CD4-positive, alpha-beta T cell treated with Interleukin-4 for 1 hour (primary cell): ENCODE measurements at regions not wholly inside any gene's neighbourhood (a gene's known extent, or its start where the extent isn't known, plus 50 kb on each side); places are given as distances from the start of the nearest gene placed in this dataset.
A peak's percentile ranks its signal among the peaks of the same experiment; 100 is the strongest.
"Not testable (repeated sequence)": the region's sequence is repeated elsewhere in the genome, so short reads cannot be mapped to it uniquely, and the experiment has no call there.

Experiments used
- DNase-seq, 2 donors: peaks; one replicate each; pipeline ENCODE4 v3.0.0-alpha.2; 2020 to 2022

DNA sequence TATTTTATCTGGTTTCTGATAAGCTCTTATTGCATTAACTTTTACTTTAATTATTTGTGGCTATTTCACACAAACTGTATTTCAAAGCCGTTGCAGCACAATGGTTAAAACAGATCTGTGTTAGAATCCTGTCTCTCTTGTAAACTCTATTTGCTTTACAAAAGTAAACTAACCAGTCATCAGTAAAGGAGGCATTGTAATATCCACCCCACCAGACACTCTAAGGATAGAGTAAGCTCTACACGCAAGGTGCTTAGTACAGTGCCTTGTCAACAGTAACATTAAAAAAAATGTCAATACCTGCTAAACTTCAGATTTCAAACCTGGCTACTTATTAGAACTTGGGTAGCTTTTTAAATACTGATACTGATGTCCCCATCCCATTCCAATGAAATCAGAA lies 228.4 kb downstream of the RCHY1 start:
- DNase-seq = no peak

DNA sequence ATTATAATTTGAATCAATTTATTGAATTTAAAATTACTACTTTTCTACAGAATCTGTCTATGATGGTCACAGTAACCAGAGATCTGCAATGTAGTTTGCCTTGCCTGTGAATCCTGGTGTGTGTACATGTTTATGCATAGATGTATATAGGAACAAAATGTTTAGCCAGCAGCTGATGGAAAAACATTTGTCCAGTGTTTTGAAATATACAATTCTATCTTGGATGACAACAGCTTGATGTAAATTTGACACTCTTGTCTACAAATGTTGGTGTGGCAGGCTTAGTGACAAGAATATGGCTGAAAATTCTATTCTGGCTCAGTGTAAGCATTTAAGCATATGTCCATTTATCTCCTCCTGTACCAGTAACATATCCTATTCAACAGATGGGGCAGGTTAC lies 229.4 kb downstream of the RCHY1 start:
- DNase-seq = no peak

DNA sequence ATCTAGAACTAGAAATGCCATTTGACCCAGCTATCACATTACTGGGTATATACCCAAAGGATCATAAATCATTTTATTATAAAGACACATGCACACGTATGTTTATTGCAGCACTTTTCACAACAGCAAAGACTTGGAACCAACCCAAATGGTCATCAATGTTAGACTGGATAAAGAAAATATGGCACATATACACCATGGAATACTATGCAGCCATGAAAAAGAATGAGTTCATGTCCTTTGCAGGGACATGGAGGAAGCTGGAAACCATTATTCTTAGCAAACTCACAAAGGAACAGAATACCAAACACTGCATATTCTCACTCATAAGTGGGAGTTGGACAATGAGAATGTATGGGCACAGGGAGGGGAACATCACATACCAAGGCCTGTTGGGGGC lies 233.7 kb downstream of the RCHY1 start:
- DNase-seq = not testable (repeated sequence)

DNA sequence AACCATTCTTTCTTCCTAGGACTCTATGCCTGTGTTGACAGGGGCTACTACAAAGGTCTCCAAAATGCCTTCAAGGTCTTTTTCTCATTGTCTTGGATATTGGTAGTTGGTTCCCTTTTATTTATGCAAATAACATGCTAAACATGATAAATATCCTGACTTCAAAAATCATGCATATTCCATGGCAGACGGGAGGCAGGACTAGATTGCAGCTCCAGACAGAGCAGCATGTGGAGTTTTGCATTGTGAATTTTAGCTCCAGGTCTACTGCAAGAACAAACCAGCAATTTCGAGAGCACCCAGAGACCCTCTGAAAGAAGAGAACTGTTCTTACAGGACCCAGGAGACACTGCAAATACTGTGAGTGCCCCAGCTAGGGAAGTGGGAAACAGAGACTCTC lies 254.9 kb downstream of the RCHY1 start:
- DNase-seq = no peak

DNA sequence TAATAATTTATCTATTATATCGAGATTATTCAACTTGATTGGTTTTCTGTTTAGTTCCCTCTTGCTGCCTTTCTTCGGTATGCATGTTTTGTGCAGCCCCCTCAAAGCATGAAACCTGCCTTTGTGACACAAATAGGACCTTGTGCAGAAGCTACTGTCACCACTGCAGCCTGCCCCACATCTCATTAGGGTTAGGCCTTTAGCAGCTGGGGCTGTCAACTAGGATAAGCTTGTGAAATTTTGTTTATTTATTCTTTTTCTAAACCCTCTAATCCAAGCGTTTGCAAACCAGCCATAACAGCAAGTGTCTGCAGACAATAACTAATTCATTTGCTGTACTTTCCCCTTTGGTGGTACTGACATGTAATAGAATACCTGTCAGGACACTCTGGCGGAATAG lies 258.9 kb downstream of the RCHY1 start:
- DNase-seq = no peak

DNA sequence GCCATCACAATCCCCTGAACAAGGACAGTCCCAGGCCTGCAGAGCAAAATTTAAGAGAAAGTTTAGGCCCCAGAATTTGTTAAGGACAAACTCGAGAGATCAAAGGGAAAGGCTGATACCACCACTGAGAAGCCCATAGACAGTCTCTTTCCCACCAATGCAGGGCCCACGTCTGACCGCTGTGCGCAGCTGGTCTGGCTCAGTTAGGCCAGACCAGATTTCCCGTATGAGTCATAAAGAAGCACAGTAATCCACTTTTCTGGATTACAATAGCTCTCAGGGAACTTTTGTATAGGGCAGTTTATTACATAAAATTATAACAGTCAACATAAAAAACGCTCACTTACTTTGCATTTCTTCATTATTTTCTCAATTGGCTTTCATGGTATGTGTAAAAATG lies 259.5 kb downstream of the RCHY1 start:
- no peak for DNase-seq

DNA sequence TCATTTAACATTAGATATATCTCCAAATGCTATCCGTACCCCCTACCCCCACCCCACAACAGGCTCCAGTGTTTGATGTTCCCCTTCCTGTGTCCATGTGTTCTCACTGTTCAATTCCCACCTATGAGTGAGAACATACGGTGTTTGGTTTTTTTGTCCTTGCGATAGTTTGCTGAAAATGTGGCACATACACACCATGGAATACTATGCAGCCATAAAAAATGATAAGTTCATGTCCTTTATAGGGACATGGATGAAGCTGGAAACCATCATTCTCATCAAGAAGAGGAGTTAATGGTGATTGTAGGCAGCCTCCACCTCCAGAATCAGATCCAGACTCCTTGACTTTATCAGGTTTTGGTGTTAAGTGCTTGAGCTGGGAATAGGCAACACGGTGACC lies 261.1 kb downstream of the RCHY1 start:
- DNase-seq = not testable (repeated sequence)

DNA sequence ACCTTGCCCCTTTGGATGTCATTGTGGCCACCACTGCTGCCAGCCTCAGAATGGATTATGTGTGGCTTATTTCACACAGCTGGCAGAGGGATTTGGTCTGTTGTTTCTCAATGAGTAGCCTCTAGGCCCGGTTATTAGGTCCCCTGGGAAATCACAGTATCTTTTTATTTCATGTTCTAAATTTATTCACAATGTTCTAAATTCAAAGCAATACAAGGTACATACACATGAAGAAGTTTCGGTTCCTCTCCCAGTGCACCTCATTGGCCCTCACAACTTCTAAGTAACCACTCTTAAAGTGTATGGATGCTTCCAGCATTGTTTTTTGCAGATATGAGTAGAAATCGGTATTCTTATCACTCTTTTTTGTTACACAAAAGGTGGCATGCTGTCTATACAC lies 262.7 kb downstream of the RCHY1 start:
- DNase-seq = peak in 1 of 2 donors; percentile 15

DNA sequence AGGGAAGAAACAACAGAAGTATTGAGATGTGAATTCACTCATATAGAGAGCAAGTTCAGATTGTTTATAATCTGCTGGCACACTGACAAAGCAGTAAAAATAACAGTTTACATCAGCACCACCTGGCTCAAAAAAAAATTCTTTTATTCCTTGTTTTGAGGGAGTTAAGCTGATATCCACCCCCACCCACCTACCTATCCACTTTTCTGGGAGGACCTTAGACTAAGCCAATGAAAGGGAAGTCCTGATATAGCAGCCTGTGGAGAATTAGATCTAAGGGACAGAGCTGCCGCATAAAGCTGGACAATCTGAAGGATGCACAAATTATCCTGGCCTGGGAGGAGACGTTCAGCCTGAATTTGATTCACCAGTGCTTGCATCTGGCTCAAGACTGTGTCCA lies 264.5 kb downstream of the RCHY1 start:
- DNase-seq = no peak

DNA sequence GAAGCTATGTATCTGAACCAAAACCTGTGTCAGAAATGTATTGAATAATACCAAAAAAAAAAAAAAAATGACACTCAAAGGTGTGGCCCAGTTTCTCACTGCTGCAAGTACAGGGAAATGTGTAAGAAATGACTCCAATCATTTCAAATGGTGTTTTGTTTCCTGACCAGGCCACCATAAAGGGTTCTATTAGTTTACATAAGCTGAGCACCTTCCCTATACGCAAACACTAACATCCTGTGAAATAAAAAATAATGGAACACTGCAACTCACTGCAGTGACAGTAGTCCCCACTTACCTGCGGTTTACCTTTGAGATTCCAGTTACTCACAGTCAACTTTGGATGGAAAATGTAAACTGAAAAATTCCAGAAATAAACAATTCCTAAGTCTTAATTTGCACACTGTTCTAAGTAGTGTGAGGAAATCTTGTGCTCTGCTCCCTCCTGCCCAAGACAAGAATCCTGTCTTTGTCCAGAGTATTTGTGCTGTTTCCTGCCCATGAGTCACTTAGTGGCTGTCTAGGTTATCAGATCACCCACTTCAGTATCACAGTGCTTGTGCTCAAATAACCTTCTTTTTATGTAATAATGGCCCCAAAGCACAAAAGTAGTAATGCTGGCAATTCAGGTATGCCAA lies 265.3 kb downstream of the RCHY1 start:
- no peak for DNase-seq

DNA sequence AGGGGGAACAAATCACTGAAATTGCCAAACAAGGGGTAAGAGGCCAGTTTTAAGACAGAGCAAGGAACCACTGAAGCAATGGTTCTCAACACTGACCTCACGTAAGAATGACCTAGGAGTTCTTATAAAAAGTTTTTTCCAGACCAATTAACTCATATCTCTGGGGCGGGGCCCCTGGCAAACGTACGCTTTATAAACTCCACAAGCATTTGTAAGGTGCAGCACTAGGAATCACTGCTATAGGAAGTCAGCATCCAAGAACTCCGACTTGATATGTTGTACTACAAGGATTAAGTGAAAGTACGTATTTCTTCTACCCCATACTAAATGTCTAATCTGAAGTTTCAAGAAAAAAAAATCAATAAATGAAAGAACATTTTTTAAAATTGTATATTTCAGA lies 269.9 kb downstream of the RCHY1 start:
- no peak for DNase-seq

DNA sequence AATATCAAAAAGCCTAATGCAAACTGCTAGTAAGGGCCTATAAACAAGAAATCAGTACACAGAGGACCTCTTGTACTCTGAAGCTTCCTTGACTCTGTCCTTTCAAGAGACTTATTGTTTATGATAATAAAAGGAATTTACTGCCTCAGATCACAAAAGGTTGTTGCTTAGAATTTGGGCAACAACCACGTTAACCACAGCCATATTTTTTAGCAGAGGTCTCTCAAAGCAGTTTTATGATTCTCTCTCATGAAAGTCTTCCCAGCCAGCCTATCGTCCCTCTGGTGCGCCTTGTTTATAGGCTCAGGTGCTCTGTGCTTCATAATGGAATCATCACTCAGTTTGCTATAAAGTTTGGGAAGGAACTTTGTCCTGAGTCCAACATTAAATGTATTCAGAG lies 270.6 kb downstream of the RCHY1 start:
- DNase-seq = no peak

DNA sequence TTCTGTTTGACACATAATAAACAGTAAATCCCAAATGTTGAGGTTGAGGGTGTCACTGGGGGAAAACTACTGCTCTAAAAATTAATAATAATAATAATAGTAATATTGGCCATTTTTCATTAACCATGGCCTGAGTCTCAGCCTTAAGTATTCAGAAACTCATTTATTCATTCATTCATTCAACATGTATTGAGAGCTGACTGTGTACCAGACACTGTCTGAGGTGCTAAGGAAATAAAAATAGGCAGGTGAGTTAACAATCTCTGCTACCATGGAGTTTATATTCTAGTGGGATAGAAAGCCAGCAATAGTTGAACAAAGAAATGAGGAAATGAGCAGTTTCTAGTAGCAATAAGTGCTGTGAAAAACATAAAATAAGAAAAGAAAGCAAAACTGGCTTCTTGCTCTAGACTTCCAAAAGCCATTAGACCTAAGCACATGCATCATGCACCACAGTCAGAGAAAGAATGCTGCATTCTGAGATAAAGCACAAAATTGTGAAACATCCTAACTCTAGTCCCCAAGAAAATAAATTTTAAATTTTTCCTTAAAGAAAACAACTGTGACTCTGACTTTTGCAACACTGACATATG lies 278.7 kb downstream of the RCHY1 start:
- DNase-seq = no peak

DNA sequence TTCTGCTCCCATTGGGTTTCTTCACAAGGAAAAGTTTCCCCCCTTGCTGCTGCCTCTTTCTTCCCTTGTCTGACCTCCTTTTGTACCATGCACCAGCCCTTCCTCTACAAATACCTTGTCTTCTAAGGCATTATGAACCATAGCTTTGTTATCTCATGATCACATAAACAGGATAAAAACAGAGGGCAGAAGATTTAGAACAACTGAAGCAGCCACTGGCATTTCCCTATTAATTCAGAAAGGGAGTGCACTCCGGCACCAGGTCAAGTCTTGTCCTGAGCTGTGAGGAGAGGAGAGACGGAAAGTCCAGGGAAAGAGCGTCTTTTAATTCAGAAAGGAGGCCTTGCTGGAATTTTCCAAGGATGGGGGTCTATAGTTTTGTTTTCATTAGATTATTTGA lies 281.7 kb downstream of the RCHY1 start:
- no peak for DNase-seq

DNA sequence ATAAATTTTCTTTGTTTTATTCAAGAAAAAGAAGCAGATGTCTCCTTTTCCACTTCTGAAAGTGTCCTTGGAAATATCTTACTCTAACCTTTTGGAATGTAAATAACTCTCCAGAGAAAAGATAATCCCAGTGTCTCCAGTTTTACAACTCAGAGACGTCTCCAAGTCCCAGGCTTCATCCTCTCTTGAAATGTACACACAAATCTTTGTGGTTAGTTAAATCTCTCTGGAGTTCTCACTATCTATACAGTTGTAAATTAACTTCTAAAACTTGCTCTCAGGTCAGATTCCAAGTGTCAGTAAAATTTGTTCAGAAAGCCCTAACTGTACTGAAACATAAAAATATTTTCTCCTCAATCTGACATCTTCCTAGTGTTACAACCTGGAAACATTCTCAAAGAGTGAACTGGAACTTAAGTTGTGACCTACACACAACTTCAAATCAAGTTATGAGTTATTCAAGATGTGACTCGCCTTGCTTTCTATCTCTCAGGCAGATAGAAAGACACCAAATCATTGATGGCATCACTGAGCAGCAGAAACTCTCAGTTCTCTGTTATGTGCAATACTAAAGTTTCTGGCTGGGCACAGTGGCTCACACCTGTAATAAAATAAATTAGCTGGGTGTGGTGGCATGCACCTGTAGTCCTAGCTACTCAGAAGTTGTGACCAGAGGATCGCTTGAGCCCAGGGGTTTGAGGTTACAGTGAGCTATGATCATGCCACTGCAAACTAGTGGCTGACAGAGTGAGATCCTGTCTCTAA lies 284.2 kb downstream of the RCHY1 start:
- DNase-seq = no peak

DNA sequence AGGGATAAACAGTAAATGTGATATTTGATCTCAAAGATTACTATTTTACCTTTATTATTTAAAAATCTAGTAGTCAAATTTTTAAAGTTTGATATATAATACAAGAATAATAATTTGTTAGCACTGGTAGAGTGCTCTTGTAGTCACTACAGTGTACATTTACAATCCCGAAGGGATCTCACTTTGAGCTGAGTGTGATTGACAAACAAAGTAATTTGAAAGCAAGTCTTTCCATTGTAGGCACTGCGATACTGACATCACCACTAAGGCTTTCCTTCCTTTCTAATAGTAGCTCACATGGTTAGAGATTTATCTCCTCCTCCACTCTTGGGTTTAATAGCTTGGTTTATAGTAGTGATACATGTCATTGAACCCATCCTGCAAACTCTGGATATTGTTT lies 280.6 kb downstream of the PARM1 start:
- DNase-seq = no peak

DNA sequence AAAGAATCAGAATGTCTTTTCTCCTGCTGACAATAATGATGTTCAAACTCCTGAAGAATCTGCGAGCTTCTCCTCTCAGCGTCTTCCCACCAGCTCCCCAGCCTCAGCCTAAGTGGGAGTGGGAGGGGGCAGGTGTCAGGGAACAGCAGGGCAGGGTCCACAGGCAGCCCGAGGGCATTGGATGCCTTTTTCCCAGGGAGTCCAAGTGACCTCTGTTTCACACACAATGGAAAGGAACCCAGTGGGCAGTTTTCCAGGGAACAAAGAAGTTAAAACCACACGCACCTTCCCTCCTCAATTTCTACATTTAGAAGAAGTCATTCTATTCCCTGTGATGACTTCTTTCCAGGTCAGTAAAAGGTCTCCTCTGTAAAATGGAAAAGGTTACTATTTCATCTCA lies 278.5 kb downstream of the PARM1 start:
- DNase-seq = no peak

DNA sequence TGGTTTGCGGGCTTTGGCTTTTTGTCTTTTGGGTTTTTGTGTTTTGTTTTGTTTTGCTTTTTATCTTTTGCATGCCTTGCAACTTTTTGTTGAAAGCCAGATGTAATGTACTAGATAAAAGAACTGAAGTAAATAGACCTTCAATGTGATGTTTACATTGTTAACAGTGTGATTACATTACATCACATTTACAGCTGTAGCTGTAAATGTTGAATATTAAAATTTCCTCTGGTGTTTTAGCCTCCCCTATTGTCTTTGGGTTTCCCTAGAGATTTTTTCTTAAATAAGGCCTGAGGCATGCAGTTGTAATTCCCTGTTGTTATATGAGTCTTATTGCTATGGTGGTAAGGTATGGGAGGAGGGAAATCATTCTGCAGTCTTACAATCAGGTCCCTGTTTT lies 275.0 kb downstream of the PARM1 start:
- no peak for DNase-seq

DNA sequence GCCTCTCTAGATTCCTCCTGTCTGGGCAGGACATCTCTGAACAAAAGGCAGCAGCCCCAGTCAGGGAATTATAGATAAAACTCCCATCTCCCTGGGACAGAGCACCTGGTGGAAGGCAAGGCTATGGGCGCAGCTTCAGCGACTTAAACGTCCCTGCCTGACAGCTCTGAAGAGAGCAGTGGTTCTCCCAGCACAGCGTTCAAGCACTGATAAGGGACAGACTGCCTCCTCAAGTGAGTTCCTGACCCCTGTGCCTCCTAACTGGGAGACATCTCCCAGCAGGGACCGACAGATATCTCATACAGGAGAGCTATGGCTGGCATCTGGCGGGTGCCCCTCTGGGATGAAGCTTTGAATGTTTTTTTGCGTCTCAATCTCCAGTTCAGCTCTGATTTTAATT lies 262.2 kb downstream of the PARM1 start:
- DNase-seq = no peak

DNA sequence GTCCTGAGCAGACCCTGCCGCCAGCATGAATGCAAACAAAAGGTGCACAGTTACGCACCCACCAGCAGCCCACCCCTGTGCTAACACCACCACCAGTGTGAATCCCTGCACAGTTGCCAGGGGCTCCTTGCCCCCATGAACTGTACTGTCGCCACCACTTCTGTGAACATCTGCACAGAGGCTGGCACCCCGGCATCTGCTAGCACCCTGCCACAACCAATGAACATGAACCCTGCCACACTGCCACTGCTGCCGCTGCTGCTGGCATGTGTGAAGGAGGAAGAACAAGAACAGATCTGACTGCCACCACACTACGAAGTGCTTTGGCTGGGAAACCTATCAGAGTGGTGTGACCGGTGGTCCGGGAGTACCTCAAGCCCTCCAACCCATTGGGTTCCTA lies 261.3 kb downstream of the PARM1 start:
- no peak for DNase-seq

DNA sequence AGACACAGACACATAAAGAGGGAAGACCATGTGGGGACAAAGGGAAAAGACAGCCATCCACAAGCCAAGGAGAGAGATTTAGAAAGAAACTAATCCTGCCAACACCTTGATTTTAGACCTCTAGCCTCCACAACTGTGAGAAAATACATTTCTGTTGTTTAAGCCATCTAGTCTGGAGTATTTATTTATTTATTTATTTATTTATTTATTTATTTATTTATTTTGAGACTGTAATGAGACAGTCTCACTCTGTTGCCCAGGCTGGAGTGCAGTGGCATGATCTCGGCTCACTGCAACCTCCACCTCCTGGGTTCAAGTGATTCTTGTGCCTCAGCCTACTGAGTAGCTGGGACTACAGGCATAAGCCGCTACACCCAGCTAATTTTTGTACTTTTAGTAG lies 259.3 kb downstream of the PARM1 start:
- not testable (repeated sequence) for DNase-seq

DNA sequence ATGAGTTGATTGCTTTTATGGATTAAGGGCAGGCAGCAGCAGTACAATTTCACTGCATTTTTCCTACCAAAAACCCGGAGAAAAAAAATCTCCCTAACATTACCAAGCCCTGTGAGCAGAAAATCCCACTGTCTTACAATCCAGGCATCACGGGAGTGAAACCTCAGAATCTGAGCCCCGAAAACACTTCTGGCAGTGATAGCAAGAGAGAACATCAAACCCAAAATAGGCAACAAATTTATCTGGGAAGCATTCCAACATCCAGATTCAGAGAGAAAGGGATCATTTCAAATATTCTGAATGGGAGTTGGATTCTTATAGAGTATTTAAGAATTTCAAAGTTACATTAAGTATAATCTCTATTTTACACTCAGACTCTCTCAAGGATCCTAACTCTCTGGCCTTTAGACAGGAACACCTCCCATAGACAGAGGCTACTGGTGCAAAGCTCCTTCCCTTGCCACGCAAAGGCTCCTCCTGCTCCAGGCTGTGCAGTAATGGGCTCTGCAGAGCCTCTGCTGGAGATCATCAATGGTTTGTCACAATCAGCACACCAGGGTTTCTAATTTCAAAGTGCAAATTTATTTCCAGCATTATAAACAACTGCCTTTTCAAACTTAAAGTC lies 256.9 kb downstream of the PARM1 start:
- no peak for DNase-seq

DNA sequence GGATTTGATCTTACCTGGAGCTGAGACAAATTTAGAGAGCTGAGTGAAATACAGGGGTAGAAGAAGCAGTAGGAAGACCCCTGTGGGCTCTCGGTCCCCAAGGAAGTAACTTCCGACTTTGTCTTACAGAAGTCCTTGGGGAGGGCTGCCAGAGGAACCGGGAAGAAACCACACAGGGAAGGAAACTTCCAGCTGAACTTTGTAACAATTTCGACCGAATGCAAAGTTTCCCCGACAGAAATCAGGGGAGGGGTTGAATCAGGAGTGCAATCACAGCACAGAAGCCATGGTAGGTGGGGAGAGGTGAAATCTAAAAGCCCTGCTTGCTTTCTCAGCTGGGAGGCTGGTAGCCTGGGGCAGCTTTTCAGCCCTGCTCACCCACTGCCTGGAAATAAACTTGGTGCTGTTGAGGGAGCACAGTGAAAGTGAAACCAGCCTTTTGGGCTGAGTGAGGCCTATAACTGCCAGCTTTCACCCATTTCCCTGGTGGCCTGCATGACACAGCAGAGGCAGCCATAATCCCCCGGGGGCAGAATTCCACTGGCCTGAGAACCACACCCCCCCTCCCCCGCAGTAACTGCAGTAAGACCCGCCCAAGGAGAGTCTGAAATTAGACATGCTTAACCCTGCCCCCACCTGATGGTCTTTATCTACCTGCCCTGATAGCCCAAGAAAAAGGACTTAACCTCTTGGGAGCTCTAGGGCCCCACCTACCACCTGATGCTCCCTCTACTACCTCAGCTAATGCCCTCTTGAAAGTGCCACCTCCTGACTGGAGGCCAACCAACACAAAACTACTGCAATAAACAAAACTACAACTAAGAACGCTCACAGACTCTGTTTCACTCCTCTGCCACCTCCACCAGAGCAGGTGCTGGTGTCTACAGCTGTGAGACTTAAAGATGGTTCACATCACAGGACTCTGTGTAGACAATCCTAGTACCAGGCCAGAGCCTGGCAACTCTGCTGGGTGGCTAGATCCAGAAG lies 248.2 kb downstream of the PARM1 start:
- peak in 1 of 2 donors; percentile 12 for DNase-seq
